Osteoblast (primary cell): ENCODE measurements at regions not wholly inside any gene's neighbourhood (a gene's known extent, or its start where the extent isn't known, plus 50 kb on each side); places are given as distances from the start of the nearest gene placed in this dataset.

ENCODE experiments used
- DNase-seq: peaks from one replicate; pipeline ENCODE4 v3.0.0; 2011; ENCODE audit warnings: low spot score, mixed read lengths; ENCODE audit not compliant: insufficient read length; ENCODE audit errors: missing footprints
- H2AFZ ChIP-seq: 2 replicates; pipeline ENCODE4 v1.6.0; 2011; ENCODE audit warnings: mild to moderate bottlenecking, low read length
- H3K27ac ChIP-seq: 2 replicates; pipeline ENCODE4 v1.5.1; 2011; ENCODE audit warnings: mild to moderate bottlenecking, low read depth, low read length, moderate library complexity
- H3K27me3 ChIP-seq: 2 replicates; pipeline ENCODE4 v1.6.0; 2012; ENCODE audit warnings: mild to moderate bottlenecking, control low read depth, inconsistent platforms, low read length, moderate library complexity; ENCODE audit not compliant: insufficient read depth
- H3K36me3 ChIP-seq: 2 replicates; pipeline ENCODE4 v1.5.1; 2011; ENCODE audit warnings: mild to moderate bottlenecking, low read length, control low read depth, moderate library complexity; ENCODE audit not compliant: insufficient read depth
- H3K4me1 ChIP-seq: 2 replicates; pipeline ENCODE4 v1.5.1; 2011; ENCODE audit warnings: mild to moderate bottlenecking, low read length, control low read depth, moderate library complexity; ENCODE audit not compliant: insufficient read depth
- H3K4me2 ChIP-seq: 2 replicates; pipeline ENCODE4 v1.6.0; 2011; ENCODE audit warnings: mild to moderate bottlenecking, low read length; ENCODE audit not compliant: insufficient read depth
- H3K4me3 ChIP-seq: fragments of 200-600 bp; sonication (generic); 3 replicates; pipeline ENCODE4 v1.5.1; 2012; ENCODE audit warnings: mild to moderate bottlenecking, low read length, inconsistent platforms; ENCODE audit not compliant: insufficient read depth
- H3K79me2 ChIP-seq: 2 replicates; pipeline ENCODE4 v1.6.0; 2012; ENCODE audit warnings: mild to moderate bottlenecking, low read length, control low read depth, inconsistent platforms; ENCODE audit not compliant: insufficient read depth
- H3K9me3 ChIP-seq: 2 replicates; pipeline ENCODE4 v1.5.1; 2011; ENCODE audit warnings: low read depth, low read length, control low read depth
- H4K20me1 ChIP-seq: 2 replicates; pipeline ENCODE4 v1.6.0; 2012; ENCODE audit warnings: mild to moderate bottlenecking, low read length, control low read depth; ENCODE audit not compliant: insufficient read depth
- TF ChIP-seq, protein P1 (sequence below): IDR thresholded peaks from 2 replicates; pipeline ENCODE4 v1.5.1; 2011; ENCODE audit warnings: mild to moderate bottlenecking, low read depth, low read length, moderate library complexity; ENCODE audit errors: extremely low read depth

DNA sequence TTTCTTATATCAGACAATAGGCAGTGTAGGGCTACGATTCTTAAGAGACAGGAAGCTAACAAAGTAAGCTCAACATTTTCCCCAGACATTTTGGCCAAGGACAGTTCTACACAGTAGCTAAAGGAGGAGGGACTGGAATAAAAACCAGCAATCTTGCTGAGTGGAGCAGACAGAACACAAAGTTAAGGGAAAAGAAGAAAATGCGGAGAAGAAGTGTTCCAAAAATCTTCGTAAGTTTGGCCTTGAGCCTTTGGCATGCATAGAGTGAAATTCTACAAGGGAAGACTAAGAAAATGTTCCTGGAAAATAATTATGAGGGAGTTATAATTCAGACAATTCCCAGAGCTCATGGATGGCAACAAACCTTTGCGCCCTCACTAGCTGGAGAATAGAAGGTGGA lies 748.0 kb upstream of the CTNND2 start:
- Histone ChIP-seq H4K20me1 (no peaks in the 10 kb centered on the region), H3K4me3 (no peak overlapping the region), H3K9me3 (no peaks in the 10 kb centered on the region), H3K4me1 (no peaks in the 10 kb centered on the region), H3K4me2 (no peak overlapping the region), H3K36me3 (no peaks in the 10 kb centered on the region), H3K79me2 (no peaks in the 10 kb centered on the region), H2AFZ (no peak overlapping the region), H3K27me3 (no peaks in the 10 kb centered on the region), H3K27ac (no peak overlapping the region)
- TF ChIP-seq, protein P1, sequence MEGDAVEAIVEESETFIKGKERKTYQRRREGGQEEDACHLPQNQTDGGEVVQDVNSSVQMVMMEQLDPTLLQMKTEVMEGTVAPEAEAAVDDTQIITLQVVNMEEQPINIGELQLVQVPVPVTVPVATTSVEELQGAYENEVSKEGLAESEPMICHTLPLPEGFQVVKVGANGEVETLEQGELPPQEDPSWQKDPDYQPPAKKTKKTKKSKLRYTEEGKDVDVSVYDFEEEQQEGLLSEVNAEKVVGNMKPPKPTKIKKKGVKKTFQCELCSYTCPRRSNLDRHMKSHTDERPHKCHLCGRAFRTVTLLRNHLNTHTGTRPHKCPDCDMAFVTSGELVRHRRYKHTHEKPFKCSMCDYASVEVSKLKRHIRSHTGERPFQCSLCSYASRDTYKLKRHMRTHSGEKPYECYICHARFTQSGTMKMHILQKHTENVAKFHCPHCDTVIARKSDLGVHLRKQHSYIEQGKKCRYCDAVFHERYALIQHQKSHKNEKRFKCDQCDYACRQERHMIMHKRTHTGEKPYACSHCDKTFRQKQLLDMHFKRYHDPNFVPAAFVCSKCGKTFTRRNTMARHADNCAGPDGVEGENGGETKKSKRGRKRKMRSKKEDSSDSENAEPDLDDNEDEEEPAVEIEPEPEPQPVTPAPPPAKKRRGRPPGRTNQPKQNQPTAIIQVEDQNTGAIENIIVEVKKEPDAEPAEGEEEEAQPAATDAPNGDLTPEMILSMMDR: no peak
- DNase-seq: no peak

DNA sequence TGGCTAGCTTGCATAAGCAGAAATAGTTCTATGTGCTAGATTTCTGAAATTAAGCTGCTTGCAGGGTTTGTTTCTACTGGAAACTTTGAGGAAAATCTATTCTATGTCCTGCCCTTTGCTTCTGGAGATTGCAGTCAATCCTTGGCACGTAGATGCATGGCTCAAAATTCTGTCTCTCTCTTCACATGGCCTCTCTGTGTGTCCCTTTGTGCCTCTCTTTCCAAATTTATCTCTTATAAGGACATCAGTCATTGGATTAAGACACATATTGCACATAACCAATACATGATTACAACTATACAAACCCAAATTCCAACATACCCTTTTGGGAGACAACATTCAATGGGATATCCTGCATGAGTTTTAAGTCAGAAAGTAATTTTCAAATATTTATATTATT lies 744.3 kb upstream of the CTNND2 start:
- H3K4me2 ChIP-seq: no peak overlapping the region
- H3K4me3 ChIP-seq: no peak overlapping the region
- TF ChIP-seq, protein P1: no peak
- no peaks in the 10 kb centered on the region for H3K36me3 ChIP-seq
- H4K20me1 ChIP-seq: no peaks in the 10 kb centered on the region
- no peak overlapping the region for H2AFZ ChIP-seq
- no peaks in the 10 kb centered on the region for H3K27me3 ChIP-seq
- no peaks in the 10 kb centered on the region for H3K79me2 ChIP-seq
- DNase-seq: no peak
- H3K4me1 ChIP-seq: no peaks in the 10 kb centered on the region
- no peaks in the 10 kb centered on the region for H3K9me3 ChIP-seq
- H3K27ac ChIP-seq: no peak overlapping the region

DNA sequence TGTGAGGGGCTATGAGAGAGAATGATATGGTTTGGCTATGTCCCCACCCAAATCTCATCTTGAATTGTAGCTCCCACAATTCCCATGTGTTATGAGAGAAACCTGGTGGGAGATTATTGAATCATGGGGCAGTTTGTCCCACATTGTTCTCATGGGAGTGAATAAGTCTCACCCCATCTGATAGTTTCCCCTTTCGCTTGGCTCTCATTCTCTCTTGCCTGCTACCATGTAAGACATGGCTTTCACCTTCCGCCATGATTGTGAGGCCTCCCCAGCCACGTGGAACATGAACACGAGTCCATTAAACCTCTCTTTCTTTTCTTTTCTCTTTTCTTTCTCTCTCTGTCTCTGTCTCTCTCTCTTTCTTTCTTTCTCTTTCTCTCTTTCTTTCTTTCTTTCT lies 743.4 kb upstream of the CTNND2 start:
- H3K9me3 ChIP-seq: no peaks in the 10 kb centered on the region
- no peak overlapping the region for H3K27ac ChIP-seq
- no peaks in the 10 kb centered on the region for H3K36me3 ChIP-seq
- no peak overlapping the region for H3K4me3 ChIP-seq
- TF ChIP-seq, protein P1: no peak
- H3K4me2 ChIP-seq: no peak overlapping the region
- no peaks in the 10 kb centered on the region for H3K4me1 ChIP-seq
- H3K79me2 ChIP-seq: no peaks in the 10 kb centered on the region
- H3K27me3 ChIP-seq: no peaks in the 10 kb centered on the region
- H2AFZ ChIP-seq: no peak overlapping the region
- no peak for DNase-seq
- H4K20me1 ChIP-seq: no peaks in the 10 kb centered on the region

DNA sequence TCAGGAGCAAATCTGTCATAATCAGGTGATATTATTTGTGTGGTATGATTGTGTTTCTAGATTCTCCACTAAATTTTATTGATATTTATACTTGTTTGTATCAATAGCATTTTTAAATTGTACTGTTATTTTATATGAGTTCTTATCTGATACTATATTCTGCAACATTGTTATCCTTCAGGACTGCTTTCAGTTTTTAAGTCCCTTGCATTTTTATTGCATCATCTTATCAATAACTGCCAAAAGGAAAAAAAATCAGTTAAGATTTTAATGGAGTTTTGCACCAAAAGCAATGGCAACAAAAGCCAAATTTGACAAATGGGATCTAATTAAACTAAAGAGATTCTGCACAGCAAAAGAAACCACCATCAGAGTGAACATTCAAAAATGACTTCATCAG lies 741.3 kb upstream of the CTNND2 start:
- H3K27me3 ChIP-seq: no peaks in the 10 kb centered on the region
- H3K4me2 ChIP-seq: no peak overlapping the region
- no peaks in the 10 kb centered on the region for H4K20me1 ChIP-seq
- H2AFZ ChIP-seq: no peak overlapping the region
- no peak overlapping the region for H3K27ac ChIP-seq
- H3K36me3 ChIP-seq: no peaks in the 10 kb centered on the region
- TF ChIP-seq, protein P1: no peak
- no peaks in the 10 kb centered on the region for H3K79me2 ChIP-seq
- no peaks in the 10 kb centered on the region for H3K9me3 ChIP-seq
- DNase-seq: no peak
- no peak overlapping the region for H3K4me3 ChIP-seq
- no peaks in the 10 kb centered on the region for H3K4me1 ChIP-seq
